Tibial nerve (tissue), 4 donors: ENCODE measurements at regions not wholly inside any gene's neighbourhood (a gene's known extent, or its start where the extent isn't known, plus 50 kb on each side); places are given as distances from the start of the nearest gene placed in this dataset.

ENCODE experiments used
- CTCF ChIP-seq, 5 experiments: fragments of 200-600 bp in 3 of 5; fragments of 450-650 bp in 2 of 5; sonication (generic) in 3 of 5; IDR thresholded peaks; one replicate each; pipeline ENCODE4 v1.5.1; 2016 to 2019; ENCODE audit warnings: antibody characterized with exemption in 5 of 5, mild to moderate bottlenecking in 3 of 5, moderate library complexity in 2 of 5
- EP300 ChIP-seq, 2 donors: sonication (generic); formaldehyde crosslinking; IDR thresholded peaks; one replicate each; pipeline ENCODE4 v1.6.1; 2017; ENCODE audit warnings: antibody characterized with exemption in 2 of 2, mild to moderate bottlenecking in 1 of 2
- POLR2A ChIP-seq, 2 donors: fragments of 450-650 bp; IDR thresholded peaks; one replicate each; pipeline ENCODE4 v1.6.1; 2017; ENCODE audit warnings: antibody characterized with exemption in 2 of 2, mild to moderate bottlenecking in 2 of 2, moderate library complexity in 2 of 2

- TF ChIP-seq CTCF (IDR thresholded peaks at IDR 0.05) (no peak), POLR2A (IDR thresholded peaks at IDR 0.05) (no peak), EP300 (IDR thresholded peaks at IDR 0.05) (no peak)
These were observed 66.7 kb upstream of the NEUROD6 start for GRCh38 chr7:31407178-31407676.
